ENCODE measurements at regions not wholly inside any gene's neighbourhood (a gene's known extent, or its start where the extent isn't known, plus 50 kb on each side); places are given as distances from the start of the nearest gene placed in this dataset.
A peak's percentile ranks its signal among the peaks of the same experiment; 100 is the strongest.
"Not testable (repeated sequence)": the region's sequence is repeated elsewhere in the genome, so short reads cannot be mapped to it uniquely, and the experiment has no call there.

GRCh38 chr5:44574678-44575077 is 185.5 kb upstream of the FGF10 start:
- H3K4me3 ChIP-seq, result no peak overlapping the region

GRCh38 chr5:44568519-44568918 is 179.3 kb upstream of the FGF10 start:
- Histone ChIP-seq H3K4me3 (no peak overlapping the region), H3K27ac (no peak overlapping the region)

More at GRCh38 chr5:44574678-44575077, 185.5 kb upstream of the FGF10 start:
- no peak overlapping the region for H3K27ac ChIP-seq

GRCh38 chr5:44565902-44566301 is 176.7 kb upstream of the FGF10 start:
- Histone ChIP-seq H3K4me3 (no peak overlapping the region), H3K27ac (no peak overlapping the region)

GRCh38 chr5:44565360-44565759 is 176.1 kb upstream of the FGF10 start:
- Histone ChIP-seq H3K4me3 (no peak overlapping the region), H3K27ac (no peak overlapping the region)

- H3K4me3 ChIP-seq, result no peak overlapping the region
Observed at GRCh38 chr5:44546286-44546685, 157.1 kb upstream of the FGF10 start.

GRCh38 chr5:44543511-44543910 is 154.3 kb upstream of the FGF10 start:
- Histone ChIP-seq H3K27ac (no peak overlapping the region), H3K4me3 (no peak overlapping the region)

More at GRCh38 chr5:44546286-44546685, 157.1 kb upstream of the FGF10 start:
- H3K27ac ChIP-seq, result peak overlapping the region in 2 of 21 experiments; percentile 31 to 40

GRCh38 chr5:44542470-44542869 is 153.2 kb upstream of the FGF10 start:
- Histone ChIP-seq H3K4me3 (no peak overlapping the region), H3K27ac (no peak overlapping the region)

GRCh38 chr5:44539602-44539919 is 150.3 kb upstream of the FGF10 start:
- Histone ChIP-seq H3K4me3 (no peak overlapping the region), H3K27ac (peak overlapping the region in 2 of 21 experiments; percentile 0 to 72)

GRCh38 chr5:44538797-44539601 is 149.8 kb upstream of the FGF10 start:
- no peak overlapping the region for H3K4me3 ChIP-seq
- peak overlapping the region in 4 of 21 experiments; percentile 0 to 72 (median 64) for H3K27ac ChIP-seq

- Histone ChIP-seq H3K27ac (no peak overlapping the region), H3K4me3 (no peak overlapping the region)
Observed at GRCh38 chr5:44536650-44537260, 147.5 kb upstream of the FGF10 start.

GRCh38 chr5:44535621-44536020 is 146.4 kb upstream of the FGF10 start:
- Histone ChIP-seq H3K27ac (no peak overlapping the region), H3K4me3 (no peak overlapping the region)

- Histone ChIP-seq H3K27ac (no peak overlapping the region), H3K4me3 (no peak overlapping the region)
Observed at GRCh38 chr5:44532981-44533380, 143.8 kb upstream of the FGF10 start.

- not testable (repeated sequence) for H3K4me3 ChIP-seq, H3K27ac ChIP-seq
Observed at GRCh38 chr5:44531756-44532155, 142.5 kb upstream of the FGF10 start.

GRCh38 chr5:44530783-44531182 is 141.6 kb upstream of the FGF10 start:
- H3K27ac ChIP-seq, H3K4me3 ChIP-seq: not testable (repeated sequence)

GRCh38 chr5:44511596-44511995 is 122.4 kb upstream of the FGF10 start:
- Histone ChIP-seq H3K4me3 (no peak overlapping the region), H3K27ac (no peak overlapping the region)

GRCh38 chr5:44506561-44506960 is 117.3 kb upstream of the FGF10 start:
- Histone ChIP-seq H3K27ac (no peak overlapping the region), H3K4me3 (no peak overlapping the region)

GRCh38 chr5:44499381-44499780 is 110.2 kb upstream of the FGF10 start:
- Histone ChIP-seq H3K27ac (no peak overlapping the region), H3K4me3 (no peak overlapping the region)

- Histone ChIP-seq H3K27ac (no peak overlapping the region), H3K4me3 (no peak overlapping the region)
Observed at GRCh38 chr5:44497606-44498005, 108.4 kb upstream of the FGF10 start.

- H3K27ac ChIP-seq, result no peak overlapping the region
- no peak overlapping the region for H3K4me3 ChIP-seq
Observed at GRCh38 chr5:44495280-44495679, 106.1 kb upstream of the FGF10 start.

GRCh38 chr5:44489759-44490158 is 100.5 kb upstream of the FGF10 start:
- Histone ChIP-seq H3K27ac (no peak overlapping the region), H3K4me3 (no peak overlapping the region)

- Histone ChIP-seq H3K27ac (no peak overlapping the region), H3K4me3 (no peak overlapping the region)
Observed at GRCh38 chr5:44486591-44486990, 97.4 kb upstream of the FGF10 start.

GRCh38 chr5:44454002-44454401 is 64.8 kb upstream of the FGF10 start:
- Histone ChIP-seq H3K27ac (no peak overlapping the region), H3K4me3 (no peak overlapping the region)
